Keratinocyte (primary cell): ENCODE measurements at regions not wholly inside any gene's neighbourhood (a gene's known extent, or its start where the extent isn't known, plus 50 kb on each side); places are given as distances from the start of the nearest gene placed in this dataset.

Experiments used
- DNase-seq: peaks from one replicate; pipeline ENCODE4 v3.0.0-alpha.2; 2011; ENCODE audit warnings: low read depth, missing footprints, low spot score
- FAIRE-seq: peaks from 2 replicates; lab custom pipeline; 2011; peaks lifted over from hg19 to GRCh38; lab: Jason Lieb, UNC
- H2AFZ ChIP-seq: 2 replicates; pipeline ENCODE4 v1.6.0; 2012; ENCODE audit warnings: low read length, control low read depth, inconsistent platforms; ENCODE audit not compliant: control insufficient read depth
- H3K27ac ChIP-seq: 2 replicates; pipeline ENCODE4 v1.5.1; 2011; ENCODE audit warnings: low read length; ENCODE audit not compliant: control insufficient read depth, insufficient read depth
- H3K27me3 ChIP-seq: 3 replicates; pipeline ENCODE4 v1.6.0; 2011; ENCODE audit warnings: low read length; ENCODE audit not compliant: control insufficient read depth, insufficient read depth; ENCODE audit errors: extremely low read depth
- H3K36me3 ChIP-seq, 2 experiments: 2 replicates in 1 of 2; 3 replicates in 1 of 2; pipeline ENCODE4 v1.5.1; 2011; ENCODE audit warnings: low read length in 2 of 2, mild to moderate bottlenecking in 1 of 2; ENCODE audit not compliant: control insufficient read depth in 2 of 2, insufficient read depth in 2 of 2; ENCODE audit errors: extremely low read depth in 1 of 2
- H3K4me1 ChIP-seq: 3 replicates; pipeline ENCODE4 v1.5.1; 2011; ENCODE audit warnings: low read length; ENCODE audit not compliant: control insufficient read depth, insufficient read depth; ENCODE audit errors: extremely low read depth
- H3K4me2 ChIP-seq: 3 replicates; pipeline ENCODE4 v1.6.0; 2011; ENCODE audit warnings: low read depth, low read length; ENCODE audit not compliant: control insufficient read depth, insufficient read depth; ENCODE audit errors: extremely low read depth
- H3K4me3 ChIP-seq, 3 experiments: fragments of 200-600 bp in 1 of 3; sonication (generic) in 1 of 3; 2 replicates in 2 of 3; 3 replicates in 1 of 3; pipeline ENCODE4 v1.5.1; 2011 to 2016; ENCODE audit warnings: low read length in 3 of 3, mild to moderate bottlenecking in 3 of 3, control low read depth in 2 of 3, inconsistent platforms in 1 of 3, low read depth in 1 of 3, mixed read lengths in 1 of 3, mixed run types in 1 of 3, moderate library complexity in 1 of 3; ENCODE audit not compliant: control insufficient read depth in 2 of 3, insufficient read depth in 2 of 3; ENCODE audit errors: extremely low read depth in 1 of 3
- H3K79me2 ChIP-seq: 2 replicates; pipeline ENCODE4 v1.6.0; 2012; ENCODE audit warnings: low read length; ENCODE audit not compliant: control insufficient read depth, insufficient read depth
- H3K9ac ChIP-seq: 3 replicates; pipeline ENCODE4 v1.6.0; 2011; ENCODE audit warnings: low read length; ENCODE audit not compliant: control insufficient read depth, insufficient read depth; ENCODE audit errors: extremely low read depth
- H3K9me1 ChIP-seq: 3 replicates; pipeline ENCODE4 v1.6.0; 2011; ENCODE audit warnings: low read length; ENCODE audit not compliant: control insufficient read depth, insufficient read depth; ENCODE audit errors: extremely low read depth
- H3K9me3 ChIP-seq: 2 replicates; pipeline ENCODE4 v1.5.1; 2012; ENCODE audit warnings: low read depth, low read length; ENCODE audit not compliant: control insufficient read depth
- H4K20me1 ChIP-seq: 3 replicates; pipeline ENCODE4 v1.6.0; 2011; ENCODE audit warnings: low read length; ENCODE audit not compliant: control insufficient read depth, insufficient read depth; ENCODE audit errors: extremely low read depth
- CTCF ChIP-seq, 3 experiments: IDR thresholded peaks in 1 of 3; conservative IDR thresholded peaks in 1 of 3; optimal IDR thresholded peaks in 1 of 3; 2 replicates in 2 of 3; 3 replicates in 1 of 3; pipeline versions ENCODE3 to v1.5.1; 2011; ENCODE audit warnings: low read length in 3 of 3, mild to moderate bottlenecking in 3 of 3, moderate library complexity in 2 of 3, control low read depth in 1 of 3, inconsistent platforms in 1 of 3; ENCODE audit not compliant: insufficient read depth in 2 of 3; ENCODE audit errors: extremely low read depth in 1 of 3
- EZH2 ChIP-seq: IDR thresholded peaks from one replicate; pipeline ENCODE4 v1.6.1; 2012; ENCODE audit warnings: inconsistent platforms, mild to moderate bottlenecking, low read length, moderate library complexity
- dilution Hi-C: fragments of 300-500 bp; cut with MboI; formaldehyde crosslinking; loops from one replicate; pipeline ENCODE4 v1.7.0; 2020; ENCODE audit warnings: low sequenced_read_pairs; ENCODE audit not compliant: extremely low pct_ligation_motif_present

DNA sequence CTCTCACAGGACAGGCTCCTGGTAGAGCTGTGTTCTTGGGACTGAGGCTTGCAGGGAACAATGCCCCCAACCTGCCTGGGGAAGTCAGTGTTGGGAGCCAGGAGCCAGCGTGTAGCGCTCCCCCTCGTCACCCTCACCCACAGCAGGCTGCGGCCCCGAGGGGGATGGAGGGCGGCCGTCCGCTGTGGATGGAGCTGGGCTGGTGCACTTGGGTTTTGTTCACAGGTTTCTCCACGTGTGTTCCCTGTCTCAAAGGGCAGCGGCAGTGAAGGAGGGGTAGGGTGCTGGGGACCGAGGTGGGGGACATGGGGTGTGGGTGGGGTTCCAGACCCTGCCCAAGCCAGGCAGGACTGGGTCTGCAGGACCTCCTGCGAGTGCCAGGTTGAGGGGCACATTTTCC, 69.1 kb downstream of the RGS12 start:
- H3K36me3 ChIP-seq = no peaks in the 10 kb centered on the region
- no peaks in the 10 kb centered on the region for H3K9me1 ChIP-seq
- no peak overlapping the region for H3K9ac ChIP-seq
- no peaks in the 10 kb centered on the region for H3K9me3 ChIP-seq
- no peak for DNase-seq
- no peak for FAIRE-seq
- no peak for TF ChIP-seq EZH2
- TF ChIP-seq CTCF (optimal IDR thresholded peaks at IDR 0.05 in 1 of 3, IDR thresholded peaks at IDR 0.05 in 1 of 3, conservative IDR thresholded peaks at IDR 0.05 in 1 of 3; ENCODE audit: extremely low read depth in 1 of 3, insufficient read depth in 2 of 3, low read length in 3 of 3) = no peak
- dilution Hi-C loops = no loop called here
- H2AFZ ChIP-seq = no peak overlapping the region
- no peaks in the 10 kb centered on the region for H3K27me3 ChIP-seq
- no peak overlapping the region for H3K4me3 ChIP-seq
- no peaks in the 10 kb centered on the region for H3K4me1 ChIP-seq
- no peak overlapping the region for H3K27ac ChIP-seq
- no peaks in the 10 kb centered on the region for H4K20me1 ChIP-seq
- H3K79me2 ChIP-seq = no peaks in the 10 kb centered on the region
- no peak overlapping the region for H3K4me2 ChIP-seq

- Histone ChIP-seq H3K36me3 (no peaks in the 10 kb centered on the region), H4K20me1 (no peaks in the 10 kb centered on the region), H3K9ac (no peak overlapping the region), H3K4me1 (no peaks in the 10 kb centered on the region), H3K9me3 (no peaks in the 10 kb centered on the region), H3K4me2 (no peak overlapping the region), H3K27me3 (no peaks in the 10 kb centered on the region), H2AFZ (no peak overlapping the region), H3K27ac (no peak overlapping the region), H3K79me2 (no peaks in the 10 kb centered on the region), H3K9me1 (no peaks in the 10 kb centered on the region), H3K4me3 (no peak overlapping the region)
- DNase-seq (no peak), FAIRE-seq (no peak)
- TF ChIP-seq EZH2 = no peak
- TF ChIP-seq CTCF (optimal IDR thresholded peaks at IDR 0.05 in 1 of 3, IDR thresholded peaks at IDR 0.05 in 1 of 3, conservative IDR thresholded peaks at IDR 0.05 in 1 of 3; ENCODE audit: extremely low read depth in 1 of 3, insufficient read depth in 2 of 3, low read length in 3 of 3) = no peak
- dilution Hi-C loops = no loop called here
Observed at GRCh38 chr4:3362431-3363287, 69.8 kb downstream of the RGS12 start.
